HL-60 (cell line): ENCODE measurements at regions not wholly inside any gene's neighbourhood (a gene's known extent, or its start where the extent isn't known, plus 50 kb on each side); places are given as distances from the start of the nearest gene placed in this dataset.

Experiments used
- CTCF ChIP-seq: IDR thresholded peaks from one replicate; pipeline ENCODE4 v1.5.1; 2011; ENCODE audit warnings: low read length, control low read depth, inconsistent platforms; ENCODE audit not compliant: insufficient read depth
- POLR2AphosphoS5 ChIP-seq: IDR thresholded peaks from 2 replicates; pipeline ENCODE4 v1.6.1; 2012; ENCODE audit warnings: low read depth
- REST ChIP-seq: IDR thresholded peaks from 2 replicates; pipeline ENCODE4 v1.6.1; 2012; ENCODE audit warnings: low read depth; ENCODE audit not compliant: insufficient replicate concordance

- TF ChIP-seq CTCF (no peak), REST (no peak), POLR2AphosphoS5 (no peak)
Observed at GRCh38 chr3:21345382-21345976, 405.5 kb downstream of the ZNF385D start.
